ENCODE measurements at regions not wholly inside any gene's neighbourhood (a gene's known extent, or its start where the extent isn't known, plus 50 kb on each side); places are given as distances from the start of the nearest gene placed in this dataset.
A peak's percentile ranks its signal among the peaks of the same experiment; 100 is the strongest.

- Mint-ChIP-seq H3K27me3 (ENCODE audit: insufficient read depth, unreplicated experiment) (no peaks in the 10 kb centered on the region), H3K27ac (ENCODE audit: low read depth, unreplicated experiment) (no peak overlapping the region), H3K9me3 (ENCODE audit: unreplicated experiment) (no peaks in the 10 kb centered on the region), H3K36me3 (ENCODE audit: insufficient read depth, unreplicated experiment) (no peaks in the 10 kb centered on the region), H3K4me3 (ENCODE audit: unreplicated experiment) (no peak overlapping the region), H3K4me1 (ENCODE audit: insufficient read depth, unreplicated experiment) (peaks cover 9% of the 10 kb centered on the region)
- DNase-seq (ENCODE audit: unreplicated experiment), result no peak
- intact Hi-C loops (cut with micrococcal nuclease), result no loop called here
- TF ChIP-seq CTCF (IDR thresholded peaks at IDR 0.05; ENCODE audit: unreplicated experiment), result no peak
- POLR2A ChIA-PET, result interaction anchor here (0.5 kb wide), 1 partner anchor 276 kb away, joined by 3 read pairs; no protein-coding TSS in a partner anchor
- CTCF ChIA-PET, result interaction anchor here (0.7 kb wide), 1 partner anchor 538 kb away, joined by 3 read pairs; no protein-coding TSS in a partner anchor
- no TSS peak for BruUV-seq (replicated peaks)
These were observed 96.2 kb upstream of the HMGN3 start for GRCh38 chr6:79330704-79331103.

GRCh38 chr6:79313254-79313653, 78.8 kb upstream of the HMGN3 start:
- peak overlapping the region; percentile 43 for H3K4me3 Mint-ChIP-seq (ENCODE audit: unreplicated experiment)
- DNase-seq (ENCODE audit: unreplicated experiment), result peak; percentile 98
- no peaks in the 10 kb centered on the region for H3K36me3 Mint-ChIP-seq (ENCODE audit: insufficient read depth, unreplicated experiment)
- H3K4me1 Mint-ChIP-seq (ENCODE audit: insufficient read depth, unreplicated experiment), result no peaks in the 10 kb centered on the region
- ChIA-PET CTCF (interaction anchor here (0.5 to 2.0 kb wide), 2 partner anchors 109 to 124 kb away, joined by 3 to 8 read pairs; no protein-coding TSS in a partner anchor), POLR2A (interaction anchor here (0.6 to 1.9 kb wide), 11 partner anchors 8 to 236 kb away, joined by 3 to 7 read pairs (median 4); partner anchors contain the start of genes LCA5 and PHIP)
- TF ChIP-seq CTCF (IDR thresholded peaks at IDR 0.05; ENCODE audit: unreplicated experiment), result no peak
- intact Hi-C loops (cut with micrococcal nuclease), result no loop called here
- H3K27ac Mint-ChIP-seq (ENCODE audit: low read depth, unreplicated experiment), result peak overlapping the region; percentile 63
- no peaks in the 10 kb centered on the region for H3K27me3 Mint-ChIP-seq (ENCODE audit: insufficient read depth, unreplicated experiment)
- no TSS peak for BruUV-seq (replicated peaks)
- no peaks in the 10 kb centered on the region for H3K9me3 Mint-ChIP-seq (ENCODE audit: unreplicated experiment)

GRCh38 chr6:79307321-79308036, 73.0 kb upstream of the HMGN3 start:
- TF ChIP-seq CTCF (IDR thresholded peaks at IDR 0.05; ENCODE audit: unreplicated experiment), result no peak
- POLR2A ChIA-PET, result interaction anchor here (0.8 to 1.9 kb wide), 13 partner anchors 61 to 230 kb away, joined by 3 to 25 read pairs (median 4); partner anchors contain the start of genes HMGN3, LCA5 and PHIP
- intact Hi-C loops (cut with micrococcal nuclease), result no loop called here
- H3K4me1 Mint-ChIP-seq (ENCODE audit: insufficient read depth, unreplicated experiment), result peaks cover 12% of the 10 kb centered on the region
- CTCF ChIA-PET, result no interaction called here
- BruUV-seq (replicated peaks), result TSS peak; percentile 20
- H3K36me3 Mint-ChIP-seq (ENCODE audit: insufficient read depth, unreplicated experiment), result no peaks in the 10 kb centered on the region
- no peaks in the 10 kb centered on the region for H3K9me3 Mint-ChIP-seq (ENCODE audit: unreplicated experiment)
- H3K27ac Mint-ChIP-seq (ENCODE audit: low read depth, unreplicated experiment), result peak overlapping the region; percentile 81
- peak; percentile 97 for DNase-seq (ENCODE audit: unreplicated experiment)
- no peaks in the 10 kb centered on the region for H3K27me3 Mint-ChIP-seq (ENCODE audit: insufficient read depth, unreplicated experiment)
- H3K4me3 Mint-ChIP-seq (ENCODE audit: unreplicated experiment), result no peak overlapping the region

- no peak overlapping the region for H3K4me3 Mint-ChIP-seq (ENCODE audit: unreplicated experiment)
- no peaks in the 10 kb centered on the region for H3K9me3 Mint-ChIP-seq (ENCODE audit: unreplicated experiment)
- no peak overlapping the region for H3K27ac Mint-ChIP-seq (ENCODE audit: low read depth, unreplicated experiment)
- no peak for DNase-seq (ENCODE audit: unreplicated experiment)
- peaks cover 15% of the 10 kb centered on the region for H3K4me1 Mint-ChIP-seq (ENCODE audit: insufficient read depth, unreplicated experiment)
- H3K36me3 Mint-ChIP-seq (ENCODE audit: insufficient read depth, unreplicated experiment), result no peaks in the 10 kb centered on the region
- BruUV-seq (replicated peaks), result no TSS peak
- ChIA-PET POLR2A (interaction anchor here (0.8 to 1.4 kb wide), 4 partner anchors 9 to 226 kb away, joined by 3 to 5 read pairs (median 4); no protein-coding TSS in a partner anchor), CTCF (interaction anchor here (0.5 to 1.0 kb wide), 2 partner anchors 64 to 114 kb away, joined by 3 to 4 read pairs; no protein-coding TSS in a partner anchor)
- TF ChIP-seq CTCF (IDR thresholded peaks at IDR 0.05; ENCODE audit: unreplicated experiment), result no peak
- no peaks in the 10 kb centered on the region for H3K27me3 Mint-ChIP-seq (ENCODE audit: insufficient read depth, unreplicated experiment)
- intact Hi-C loops (cut with micrococcal nuclease), result no loop called here
These were observed 70.5 kb upstream of the HMGN3 start for GRCh38 chr6:79305020-79305419.
